Aorta (tissue), 5 donors: ENCODE measurements at regions not wholly inside any gene's neighbourhood (a gene's known extent, or its start where the extent isn't known, plus 50 kb on each side); places are given as distances from the start of the nearest gene placed in this dataset.

ENCODE experiments used
- ATAC-seq: fragments of 200-7000 bp; cut with Tn5 transposase; one replicate; pipeline ENCODE4 v1.9.1; 2022; ENCODE audit warnings: moderate library complexity; ENCODE audit not compliant: low FRiP score
- DNase-seq, 2 donors: peaks; one replicate each; pipeline ENCODE4 v3.0.0-alpha.2; 2020
- H3K27ac ChIP-seq, 2 donors: one replicate each; pipeline ENCODE4 v1.5.1; 2013; ENCODE audit warnings: low read length in 2 of 2, mild to moderate bottlenecking in 2 of 2, moderate library complexity in 2 of 2, control low read depth in 1 of 2, inconsistent platforms in 1 of 2, low read depth in 1 of 2
- H3K27me3 ChIP-seq, 2 donors: one replicate each; pipeline ENCODE4 v1.6.1; 2013; ENCODE audit warnings: control low read depth in 1 of 2, low read length in 1 of 2, mild to moderate bottlenecking in 1 of 2, moderate library complexity in 1 of 2; ENCODE audit not compliant: insufficient read depth in 2 of 2, control insufficient read depth in 1 of 2
- H3K36me3 ChIP-seq, 2 donors: one replicate each; pipeline ENCODE4 v1.6.1; 2013; ENCODE audit warnings: control low read depth in 1 of 2, low read length in 1 of 2, mild to moderate bottlenecking in 1 of 2; ENCODE audit not compliant: insufficient read depth in 2 of 2, control insufficient read depth in 1 of 2
- H3K4me1 ChIP-seq, 2 donors: one replicate each; pipeline ENCODE4 v1.6.1; 2013; ENCODE audit warnings: low read length in 2 of 2, control low read depth in 1 of 2, mild to moderate bottlenecking in 1 of 2, moderate library complexity in 1 of 2; ENCODE audit not compliant: insufficient read depth in 2 of 2, control insufficient read depth in 1 of 2
- H3K4me3 ChIP-seq, 2 donors: one replicate each; pipeline ENCODE4 v1.5.1; 2013; ENCODE audit warnings: low read length in 2 of 2, control low read depth in 1 of 2, mild to moderate bottlenecking in 1 of 2
- H3K9me3 ChIP-seq: one replicate; pipeline ENCODE4 v1.6.1; 2013; ENCODE audit warnings: mild to moderate bottlenecking, low read length; ENCODE audit not compliant: control insufficient read depth
- WGBS, 2 donors: extraction: QIAGEN DNeasy Blood & Tissue Kit; methylation state at CpG; one replicate each; pipeline ENCODE4 v1.1.7; 2013; 5-methylcytosine and 5-hydroxymethylcytosine counted together
- intact Hi-C, 2 donors: fragments of 100-400 bp; cut with DNase I; formaldehyde crosslinking; loops; one replicate each; pipeline versions ENCODE4 v1.14.2 to v1.15.0; 2022
- donor health status: healthy with polysubstance abuse.
- donor health status: Bipolar disorder and iron deficiency.
- donor health status: DM: no; HTN: no; CAD: no.
- donor health status: DM: no; HTN: no; CAD: no.
- donor health status: DM: yes; HTN: yes; CAD: no.

DNA sequence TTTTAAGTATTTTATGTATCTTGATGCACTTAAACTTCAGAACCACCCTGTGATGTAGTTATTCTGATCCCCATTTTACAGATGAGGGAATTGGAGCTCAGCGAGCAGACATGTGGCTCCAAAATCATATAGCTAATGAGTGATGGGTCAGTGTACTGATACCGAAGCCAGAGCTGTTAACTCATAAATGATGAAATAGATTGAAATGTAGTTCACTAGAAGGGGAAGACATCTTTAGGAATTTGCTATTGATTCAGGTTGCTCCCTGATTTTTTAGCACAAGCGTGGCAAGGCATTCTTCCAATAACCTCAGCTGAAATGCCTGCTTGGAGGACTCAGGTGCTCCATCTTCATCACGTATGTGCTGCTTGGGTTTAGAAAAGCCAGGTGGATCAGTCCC, 228.8 kb downstream of the PTEN start:
- H3K4me1 ChIP-seq, result peaks cover 4 to 20% of the 10 kb centered on the region in 2 donors
- no peak overlapping the region for H3K27ac ChIP-seq
- no peak for ATAC-seq
- intact Hi-C loops, result no loop called here
- H3K9me3 ChIP-seq, result no peaks in the 10 kb centered on the region
- WGBS, 2 donors, result 95 to 97% methylated on average over 4 of the region's 4 CpGs
- no peaks in the 10 kb centered on the region for H3K36me3 ChIP-seq
- DNase-seq, result no peak
- no peaks in the 10 kb centered on the region for H3K27me3 ChIP-seq
- no peak overlapping the region for H3K4me3 ChIP-seq

DNA sequence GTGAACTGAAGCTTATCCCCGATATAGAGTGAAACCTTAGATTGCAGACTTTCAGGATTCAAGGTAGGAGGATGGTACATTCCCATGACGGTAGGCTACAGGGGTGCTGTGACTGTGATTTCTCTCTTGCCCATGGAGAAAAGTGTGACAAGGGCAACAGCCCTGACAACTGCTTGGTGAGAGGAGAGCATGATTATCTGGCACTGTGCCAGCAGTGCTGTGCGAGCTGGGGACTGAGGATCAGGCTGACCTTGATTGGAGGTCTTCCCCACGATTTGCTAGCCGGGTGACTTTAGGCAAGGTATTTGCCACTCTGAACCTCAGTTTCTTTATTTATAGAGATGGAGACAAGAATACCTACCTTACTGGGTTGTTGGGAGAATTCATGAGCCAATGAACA, 229.5 kb downstream of the PTEN start:
- Histone ChIP-seq H3K27me3 (no peaks in the 10 kb centered on the region), H3K36me3 (no peaks in the 10 kb centered on the region), H3K27ac (no peak overlapping the region), H3K4me3 (no peak overlapping the region), H3K9me3 (no peaks in the 10 kb centered on the region), H3K4me1 (peaks cover 4 to 20% of the 10 kb centered on the region in 2 donors)
- DNase-seq, result no peak
- no peak for ATAC-seq
- intact Hi-C loops, result no loop called here
- WGBS, 2 donors, result 69 to 77% methylated on average over 5 of the region's 5 CpGs

DNA sequence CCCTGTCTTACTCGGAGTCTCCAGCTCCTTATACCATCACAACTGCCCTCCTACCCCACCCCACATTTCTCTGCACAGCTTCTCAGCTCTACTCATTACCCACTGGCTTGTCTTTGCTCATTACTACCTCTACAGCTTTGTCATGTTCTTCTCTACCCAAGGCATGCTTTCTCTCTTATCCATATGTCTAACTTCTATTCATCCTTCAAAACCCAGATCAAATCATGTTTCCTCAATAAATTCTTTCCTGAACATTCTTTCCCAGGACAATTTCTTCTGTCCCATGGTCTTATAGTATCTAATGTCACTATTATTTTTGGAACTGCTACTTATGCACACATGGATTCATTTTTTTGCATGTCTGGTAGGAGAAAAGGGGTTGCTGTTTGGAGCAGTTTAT, 231.4 kb downstream of the PTEN start:
- H3K36me3 ChIP-seq, result no peaks in the 10 kb centered on the region
- DNase-seq (no peak), ATAC-seq (no peak)
- H3K27me3 ChIP-seq, result no peaks in the 10 kb centered on the region
- WGBS, 2 donors, result 95 to 97% methylated on average over 1 of the region's 1 CpG
- H3K4me1 ChIP-seq, result peaks cover 2 to 12% of the 10 kb centered on the region in 2 donors
- intact Hi-C loops, result no loop called here
- no peak overlapping the region for H3K27ac ChIP-seq
- no peak overlapping the region for H3K4me3 ChIP-seq
- no peaks in the 10 kb centered on the region for H3K9me3 ChIP-seq

DNA sequence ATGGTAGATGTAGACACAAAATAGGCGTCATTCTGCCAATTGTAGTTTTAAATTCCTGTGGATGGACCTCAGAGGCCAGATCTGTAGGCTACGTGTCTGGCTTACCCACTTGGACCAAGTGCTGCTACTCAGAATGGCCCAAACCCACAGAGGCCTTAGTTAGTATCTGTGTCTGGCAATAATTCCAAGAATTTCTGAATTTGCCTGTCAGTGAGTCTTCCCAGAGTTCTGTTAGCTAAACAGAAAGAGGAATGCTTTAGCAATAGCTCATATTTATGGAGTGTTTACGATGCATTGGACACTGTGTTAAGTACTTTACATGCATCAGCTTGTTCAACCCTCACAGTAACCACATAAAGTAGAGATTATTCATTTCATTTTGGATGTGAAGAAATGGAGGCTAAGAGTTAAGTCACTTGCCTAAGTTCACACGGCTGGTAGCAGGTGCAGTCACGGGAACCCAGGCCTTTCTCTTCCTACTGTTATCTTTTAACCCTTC, 231.8 kb downstream of the PTEN start:
- no peaks in the 10 kb centered on the region for H3K27me3 ChIP-seq
- DNase-seq (no peak), ATAC-seq (no peak)
- no peaks in the 10 kb centered on the region for H3K9me3 ChIP-seq
- H3K27ac ChIP-seq, result no peak overlapping the region
- no peak overlapping the region for H3K4me3 ChIP-seq
- peaks cover 2 to 8% of the 10 kb centered on the region in 2 donors for H3K4me1 ChIP-seq
- 38 to 42% methylated on average over 5 of the region's 5 CpGs for WGBS, 2 donors
- no peaks in the 10 kb centered on the region for H3K36me3 ChIP-seq
- intact Hi-C loops, result no loop called here

DNA sequence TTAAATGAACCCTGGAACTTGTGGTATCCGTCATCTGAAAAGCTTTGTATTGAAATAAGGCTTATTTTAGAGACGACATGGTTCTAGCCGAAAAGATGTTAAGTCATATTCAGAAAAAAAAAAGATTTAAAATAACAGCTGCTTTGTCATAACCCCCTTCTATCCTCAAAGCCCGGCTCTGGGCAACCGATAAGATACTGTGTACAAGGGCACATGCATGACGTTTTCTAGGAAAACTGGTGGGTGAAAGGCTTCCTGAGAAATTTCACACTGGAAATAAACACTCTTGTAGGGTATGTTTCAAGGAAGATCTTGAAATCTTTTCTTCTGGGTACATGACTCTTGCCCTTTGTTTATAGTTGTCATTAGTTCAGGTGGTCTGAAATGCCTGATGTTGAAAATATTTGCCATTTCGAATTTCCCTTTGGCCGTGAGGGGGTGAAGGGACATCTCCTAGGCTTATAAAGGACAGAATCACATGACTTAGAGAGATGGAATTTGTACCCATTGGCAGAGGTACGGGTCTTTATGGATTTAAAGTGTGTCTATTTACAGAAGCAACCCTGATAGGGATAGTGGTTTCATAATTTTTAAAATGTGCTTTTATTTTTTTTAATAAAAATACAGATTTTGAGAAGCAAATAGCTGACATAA, 232.5 kb downstream of the PTEN start:
- ATAC-seq (no peak), DNase-seq (no peak)
- no peak overlapping the region for H3K4me3 ChIP-seq
- H3K27ac ChIP-seq, result no peak overlapping the region
- intact Hi-C loops, result no loop called here
- H3K36me3 ChIP-seq, result no peaks in the 10 kb centered on the region
- WGBS, 2 donors, result 27 to 31% methylated on average over 9 of the region's 9 CpGs
- H3K9me3 ChIP-seq, result no peaks in the 10 kb centered on the region
- peaks cover 2 to 8% of the 10 kb centered on the region in 2 donors for H3K4me1 ChIP-seq
- H3K27me3 ChIP-seq, result no peaks in the 10 kb centered on the region

DNA sequence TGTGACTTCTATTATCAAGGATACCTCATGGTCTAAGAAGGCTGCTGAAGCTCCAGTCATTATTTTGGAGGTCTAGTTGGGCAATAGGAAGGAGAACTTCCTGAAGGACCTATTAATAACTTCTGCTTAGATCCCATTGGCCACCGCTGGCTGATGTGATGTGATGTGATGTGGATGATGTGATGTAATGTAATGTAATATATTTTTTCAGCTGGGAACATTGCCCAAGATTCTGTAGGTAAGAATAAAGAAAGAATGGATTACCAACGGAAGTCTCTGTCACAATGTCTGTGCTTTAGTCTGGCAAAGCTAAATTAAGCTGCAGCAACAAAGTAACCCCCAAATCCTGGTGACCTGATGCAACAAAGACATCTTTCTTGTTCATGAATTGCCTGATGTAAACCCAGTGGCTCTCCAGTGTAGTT, 233.7 kb downstream of the PTEN start:
- ATAC-seq, result no peak
- H3K4me1 ChIP-seq, result peaks cover 2 to 8% of the 10 kb centered on the region in 2 donors
- no peaks in the 10 kb centered on the region for H3K9me3 ChIP-seq
- no peak overlapping the region for H3K27ac ChIP-seq
- H3K27me3 ChIP-seq, result no peaks in the 10 kb centered on the region
- H3K4me3 ChIP-seq, result no peak overlapping the region
- intact Hi-C loops, result no loop called here
- no peaks in the 10 kb centered on the region for H3K36me3 ChIP-seq
- no peak for DNase-seq
- 90 to 94% methylated on average over 2 of the region's 2 CpGs for WGBS, 2 donors

DNA sequence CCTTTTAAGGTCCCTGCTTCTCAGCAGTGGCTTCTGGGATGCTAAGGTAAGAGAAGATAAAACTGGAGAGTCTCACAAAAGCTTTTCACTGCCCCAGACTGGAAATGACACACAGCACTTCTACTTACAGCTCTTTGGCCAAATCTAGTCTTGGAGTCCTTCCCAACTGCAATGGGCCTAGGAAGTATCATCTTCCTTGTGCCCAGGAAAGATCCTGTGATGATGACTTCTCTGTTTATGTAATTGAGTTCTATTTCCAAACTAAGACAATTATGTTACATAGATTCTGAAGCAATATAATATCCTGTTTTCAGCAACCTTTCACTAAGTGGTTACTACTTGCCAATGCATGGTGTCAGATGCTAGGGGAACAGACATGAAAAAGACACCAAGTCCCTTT, 234.1 kb downstream of the PTEN start:
- DNase-seq, result no peak
- Histone ChIP-seq H3K4me1 (peaks cover 2 to 8% of the 10 kb centered on the region in 2 donors), H3K4me3 (no peak overlapping the region), H3K27me3 (no peaks in the 10 kb centered on the region), H3K27ac (no peak overlapping the region), H3K9me3 (no peaks in the 10 kb centered on the region), H3K36me3 (no peaks in the 10 kb centered on the region)
- intact Hi-C loops, result no loop called here
- no peak for ATAC-seq

DNA sequence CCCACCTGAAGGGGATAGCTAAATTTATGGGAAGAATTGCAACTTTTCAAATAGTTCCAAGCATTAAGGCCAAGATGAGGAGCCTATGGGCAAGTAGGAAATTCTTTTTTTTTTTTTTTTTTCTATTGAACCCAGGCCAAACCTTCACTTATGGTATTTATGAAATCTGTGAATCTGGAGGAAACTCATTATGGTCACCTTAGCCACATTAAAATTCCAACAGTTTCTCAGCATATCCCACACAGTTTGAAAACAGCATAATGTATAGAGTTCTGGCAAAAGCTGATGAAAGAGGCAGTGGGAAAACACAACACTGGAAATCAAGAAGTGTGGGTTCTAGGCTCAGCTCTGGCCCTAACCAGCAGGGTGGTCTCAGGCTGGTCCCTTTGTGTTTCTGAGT, 236.9 kb downstream of the PTEN start:
- Histone ChIP-seq H3K27ac (no peak overlapping the region), H3K36me3 (no peaks in the 10 kb centered on the region), H3K4me3 (no peak overlapping the region), H3K27me3 (no peaks in the 10 kb centered on the region), H3K4me1 (peaks cover 0 to 7% of the 10 kb centered on the region in 2 donors), H3K9me3 (no peaks in the 10 kb centered on the region)
- ATAC-seq, result no peak
- DNase-seq, result no peak
- intact Hi-C loops, result no loop called here

DNA sequence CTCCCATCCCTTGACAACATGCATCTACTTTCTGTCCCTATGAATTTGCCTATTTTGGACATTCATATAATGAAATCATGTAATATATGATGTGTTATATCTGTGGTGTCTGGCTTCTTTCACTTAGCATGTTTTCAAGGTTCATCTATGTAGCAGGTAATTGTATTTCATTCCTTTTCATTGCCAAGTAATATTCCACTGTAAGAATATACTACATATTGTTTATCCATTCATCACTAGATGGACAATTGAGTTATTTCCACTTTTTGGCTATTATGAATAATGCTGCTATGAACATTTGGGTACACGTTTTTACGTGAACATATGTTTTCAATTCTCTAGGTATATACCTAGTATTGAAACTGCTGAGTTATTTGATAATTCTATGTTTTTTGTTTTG, 238.2 kb downstream of the PTEN start:
- H3K36me3 ChIP-seq, result no peaks in the 10 kb centered on the region
- WGBS, 2 donors, result 91 to 96% methylated on average over 2 of the region's 2 CpGs
- H3K4me1 ChIP-seq, result no peaks in the 10 kb centered on the region
- intact Hi-C loops, result no loop called here
- ATAC-seq, result no peak
- H3K4me3 ChIP-seq, result no peak overlapping the region
- DNase-seq, result no peak
- no peaks in the 10 kb centered on the region for H3K27me3 ChIP-seq
- H3K27ac ChIP-seq, result no peak overlapping the region
- no peaks in the 10 kb centered on the region for H3K9me3 ChIP-seq
